OCI-LY3 (cell line): ENCODE measurements at regions not wholly inside any gene's neighbourhood (a gene's known extent, or its start where the extent isn't known, plus 50 kb on each side); places are given as distances from the start of the nearest gene placed in this dataset.

Experiments used
- CTCF ChIP-seq: fragments of 200-600, 300-600 bp; sonication (generic); IDR thresholded peaks from 2 replicates; pipeline ENCODE4 v1.5.1; 2014; ENCODE audit warnings: antibody characterized with exemption, low read length, low read depth
- EZH2phosphoT487 ChIP-seq: fragments of 200-600 bp; shearing (Covaris generic); IDR thresholded peaks from 2 replicates; pipeline ENCODE4 v1.6.1; 2018; ENCODE audit warnings: antibody characterized with exemption, mixed run types, low read depth

GRCh38 chr6:84568971-84569370, 195.4 kb downstream of the TBX18 start:
- TF ChIP-seq EZH2phosphoT487 (no peak), CTCF (peak; percentile 91)
